Spleen (tissue), 11 donors: ENCODE measurements at regions not wholly inside any gene's neighbourhood (a gene's known extent, or its start where the extent isn't known, plus 50 kb on each side); places are given as distances from the start of the nearest gene placed in this dataset.

Experiments used
- DNase-seq: peaks from one replicate; pipeline ENCODE4 v3.0.0-alpha.2; 2020
- H3K27ac ChIP-seq, 8 donors: fragments of 200-600 bp; sonication (generic) in 7 of 8; 1 replicate in 4 of 8; 2 replicates in 4 of 8; pipeline versions ENCODE4 v1.5.0 to v1.8.0; 2016 to 2021; ENCODE audit warnings: inconsistent platforms in 4 of 8, mild to moderate bottlenecking in 4 of 8, moderate library complexity in 1 of 8
- H3K27me3 ChIP-seq, 7 donors: fragments of 200-600 bp; sonication (generic) in 6 of 7; replicated peaks in 1 of 7; 1 replicate in 4 of 7; 2 replicates in 3 of 7; pipeline versions ENCODE4 v1.5.0 to v1.8.0; 2016 to 2021; ENCODE audit warnings: inconsistent platforms in 3 of 7, mild to moderate bottlenecking in 1 of 7
- H3K36me3 ChIP-seq, 6 donors: fragments of 200-600 bp; sonication (generic) in 5 of 6; 1 replicate in 4 of 6; 2 replicates in 2 of 6; pipeline versions ENCODE4 v1.5.0 to v1.8.0; 2016 to 2021; ENCODE audit warnings: inconsistent platforms in 2 of 6
- H3K4me1 ChIP-seq, 6 donors: fragments of 200-600 bp; sonication (generic) in 5 of 6; 1 replicate in 3 of 6; 2 replicates in 3 of 6; pipeline versions ENCODE4 v1.5.0 to v1.8.0; 2016 to 2021; ENCODE audit warnings: inconsistent platforms in 3 of 6
- H3K4me3 ChIP-seq, 8 donors: fragments of 200-600 bp; sonication (generic) in 7 of 8; 1 replicate in 4 of 8; 2 replicates in 4 of 8; pipeline versions ENCODE4 v1.5.0 to v1.8.0; 2016 to 2021; ENCODE audit warnings: inconsistent platforms in 4 of 8, mild to moderate bottlenecking in 4 of 8, moderate library complexity in 2 of 8
- H3K9me3 ChIP-seq, 8 donors: fragments of 200-600 bp; sonication (generic) in 7 of 8; 1 replicate in 4 of 8; 2 replicates in 4 of 8; pipeline versions ENCODE4 v1.5.0 to v1.8.0; 2016 to 2021; ENCODE audit warnings: inconsistent platforms in 4 of 8
- CTCF ChIP-seq, 11 experiments: fragments of 200-600 bp in 7 of 11; fragments of 450-650 bp in 4 of 11; sonication (generic) in 4 of 11; IDR thresholded peaks in 8 of 11; conservative IDR thresholded peaks in 3 of 11; 1 replicate in 7 of 11; 2 replicates in 4 of 11; pipeline versions ENCODE4 v1.4.0 to v1.8.0; 2016 to 2021; ENCODE audit warnings: antibody characterized with exemption in 11 of 11, inconsistent platforms in 4 of 11, mild to moderate bottlenecking in 1 of 11
- POLR2A ChIP-seq, 3 donors: fragments of 450-650 bp; IDR thresholded peaks; one replicate each; pipeline ENCODE4 v1.5.1; 2017; ENCODE audit warnings: antibody characterized with exemption in 3 of 3, mild to moderate bottlenecking in 1 of 3
- POLR2AphosphoS5 ChIP-seq, 3 donors: sonication (generic); formaldehyde crosslinking; IDR thresholded peaks; one replicate each; pipeline ENCODE4 v1.5.1; 2017; ENCODE audit warnings: antibody characterized with exemption in 3 of 3
- WGBS, 5 donors: extraction: QIAGEN DNeasy Blood & Tissue Kit in 3 of 5; methylation state at CpG; one replicate each; pipeline versions ENCODE4 v1.1.5 to v1.1.7; 2013 to 2018; 5-methylcytosine and 5-hydroxymethylcytosine counted together
- intact Hi-C: fragments of 100-400 bp; cut with DNase I; formaldehyde crosslinking; loops from one replicate; pipeline ENCODE4 v1.15.0; 2023; ENCODE audit warnings: low total_unique reads
- donor health status: healthy with polysubstance abuse.
- donor health status: DM: no; HTN: no; CAD: no; lungs with moderate emphysema.
- donor health status: DM: no; HTN: no; CAD: no.
- donor health status: Bipolar disorder and iron deficiency.
- donor health status: healthy.
- donor health status: DM: no; HTN: no; CAD: no.
- donor health status: DM: yes; HTN: yes; CAD: no.

DNA sequence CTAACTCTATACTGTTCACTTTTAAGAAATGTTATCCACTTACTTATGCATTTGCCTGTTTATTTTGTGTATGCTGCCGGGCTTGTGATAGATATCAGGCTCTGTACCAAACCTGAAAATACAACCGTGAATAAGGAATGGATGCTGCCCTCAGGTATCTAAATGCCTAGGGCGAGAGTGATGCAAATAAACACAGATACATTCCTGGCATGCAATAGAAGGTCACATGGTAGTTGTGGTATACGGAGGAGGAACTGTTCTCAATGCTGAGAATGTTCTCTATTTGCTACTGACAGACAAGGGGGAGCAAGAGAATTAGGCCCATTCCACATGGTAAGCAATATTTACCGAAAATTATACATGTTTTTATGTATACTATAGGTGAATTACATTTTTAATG is 227.8 kb downstream of the ICE1 start:
- Histone ChIP-seq H3K27me3 (no peaks in the 10 kb centered on the region), H3K9me3 (no peaks in the 10 kb centered on the region), H3K4me3 (no peak overlapping the region), H3K27ac (no peak overlapping the region), H3K36me3 (no peaks in the 10 kb centered on the region), H3K4me1 (peaks cover 0 to 6% (median 0%) of the 10 kb centered on the region in 6 donors)
- no peak for DNase-seq
- TF ChIP-seq CTCF (IDR thresholded peaks at IDR 0.05 in 8 of 11, conservative IDR thresholded peaks at IDR 0.05 in 3 of 11), result no peak
- no peak for TF ChIP-seq POLR2A (IDR thresholded peaks at IDR 0.05)
- no peak for TF ChIP-seq POLR2AphosphoS5 (IDR thresholded peaks at IDR 0.05)
- intact Hi-C loops, result no loop called here
- WGBS, 5 donors, result 60 to 65% (median 63%) methylated on average over 5 of the region's 5 CpGs

GRCh38 chr5:5649641-5650040 is 227.2 kb downstream of the ICE1 start:
- Histone ChIP-seq H3K9me3 (no peaks in the 10 kb centered on the region), H3K4me3 (no peak overlapping the region), H3K27ac (no peak overlapping the region), H3K36me3 (no peaks in the 10 kb centered on the region), H3K4me1 (peaks cover 0 to 6% (median 0%) of the 10 kb centered on the region in 6 donors), H3K27me3 (no peaks in the 10 kb centered on the region)
- no peak for DNase-seq
- TF ChIP-seq CTCF (IDR thresholded peaks at IDR 0.05 in 8 of 11, conservative IDR thresholded peaks at IDR 0.05 in 3 of 11) (no peak), POLR2A (IDR thresholded peaks at IDR 0.05) (no peak), POLR2AphosphoS5 (IDR thresholded peaks at IDR 0.05) (no peak)
- 69 to 87% (median 75%) methylated on average over 5 of the region's 5 CpGs for WGBS, 5 donors
- intact Hi-C loops, result no loop called here

DNA sequence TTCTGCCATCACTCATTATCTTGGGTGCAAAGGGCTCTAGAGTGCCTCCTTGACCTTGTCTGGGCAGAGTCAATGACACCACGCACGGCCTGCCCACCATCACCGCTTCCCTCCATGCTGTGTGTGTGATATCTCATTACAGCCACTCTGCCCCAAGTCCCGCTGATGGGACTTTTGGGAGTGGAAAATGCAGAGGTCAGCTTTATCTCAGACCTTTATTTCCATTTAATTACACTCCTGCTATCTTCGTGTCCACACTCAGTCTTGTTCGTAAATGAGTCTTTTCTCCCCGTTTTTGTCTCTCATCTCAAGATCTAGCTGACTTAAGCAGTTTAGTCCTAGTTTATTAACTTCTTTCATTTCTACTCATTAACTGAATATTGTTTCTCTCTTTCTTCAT is 226.2 kb downstream of the ICE1 start:
- Histone ChIP-seq H3K9me3 (no peaks in the 10 kb centered on the region), H3K27me3 (no peaks in the 10 kb centered on the region), H3K4me3 (no peak overlapping the region), H3K27ac (no peak overlapping the region), H3K36me3 (no peaks in the 10 kb centered on the region), H3K4me1 (peaks cover 0 to 6% (median 0%) of the 10 kb centered on the region in 6 donors)
- intact Hi-C loops, result no loop called here
- 82 to 89% (median 86%) methylated on average over 7 of the region's 7 CpGs for WGBS, 5 donors
- no peak for TF ChIP-seq CTCF (IDR thresholded peaks at IDR 0.05 in 8 of 11, conservative IDR thresholded peaks at IDR 0.05 in 3 of 11)
- no peak for TF ChIP-seq POLR2A (IDR thresholded peaks at IDR 0.05)
- no peak for TF ChIP-seq POLR2AphosphoS5 (IDR thresholded peaks at IDR 0.05)
- DNase-seq, result no peak

GRCh38 chr5:5645891-5646290 is 223.4 kb downstream of the ICE1 start:
- intact Hi-C loops, result no loop called here
- Histone ChIP-seq H3K36me3 (no peaks in the 10 kb centered on the region), H3K27ac (no peak overlapping the region), H3K9me3 (no peaks in the 10 kb centered on the region), H3K27me3 (peaks cover 0 to 3% (median 0%) of the 10 kb centered on the region in 7 donors), H3K4me1 (peaks cover 0 to 6% (median 0%) of the 10 kb centered on the region in 6 donors), H3K4me3 (no peak overlapping the region)
- DNase-seq, result no peak
- 87 to 93% (median 89%) methylated on average over 5 of the region's 5 CpGs for whole genome bisulfite sequencing, 5 donors
- TF ChIP-seq POLR2AphosphoS5 (IDR thresholded peaks at IDR 0.05) (no peak), POLR2A (IDR thresholded peaks at IDR 0.05) (no peak), CTCF (IDR thresholded peaks at IDR 0.05 in 8 of 11, conservative IDR thresholded peaks at IDR 0.05 in 3 of 11) (no peak)
